GM19035 (cell line): ENCODE measurements at regions not wholly inside any gene's neighbourhood (a gene's known extent, or its start where the extent isn't known, plus 50 kb on each side); places are given as distances from the start of the nearest gene placed in this dataset.
"Not testable (repeated sequence)": the region's sequence is repeated elsewhere in the genome, so short reads cannot be mapped to it uniquely, and the experiment has no call there.

Source experiments
- ATAC-seq: cut with Tn5 transposase; IDR thresholded peaks from one replicate; pipeline ENCODE4 v1.9.1; 2021; ENCODE audit not compliant: unreplicated experiment

DNA sequence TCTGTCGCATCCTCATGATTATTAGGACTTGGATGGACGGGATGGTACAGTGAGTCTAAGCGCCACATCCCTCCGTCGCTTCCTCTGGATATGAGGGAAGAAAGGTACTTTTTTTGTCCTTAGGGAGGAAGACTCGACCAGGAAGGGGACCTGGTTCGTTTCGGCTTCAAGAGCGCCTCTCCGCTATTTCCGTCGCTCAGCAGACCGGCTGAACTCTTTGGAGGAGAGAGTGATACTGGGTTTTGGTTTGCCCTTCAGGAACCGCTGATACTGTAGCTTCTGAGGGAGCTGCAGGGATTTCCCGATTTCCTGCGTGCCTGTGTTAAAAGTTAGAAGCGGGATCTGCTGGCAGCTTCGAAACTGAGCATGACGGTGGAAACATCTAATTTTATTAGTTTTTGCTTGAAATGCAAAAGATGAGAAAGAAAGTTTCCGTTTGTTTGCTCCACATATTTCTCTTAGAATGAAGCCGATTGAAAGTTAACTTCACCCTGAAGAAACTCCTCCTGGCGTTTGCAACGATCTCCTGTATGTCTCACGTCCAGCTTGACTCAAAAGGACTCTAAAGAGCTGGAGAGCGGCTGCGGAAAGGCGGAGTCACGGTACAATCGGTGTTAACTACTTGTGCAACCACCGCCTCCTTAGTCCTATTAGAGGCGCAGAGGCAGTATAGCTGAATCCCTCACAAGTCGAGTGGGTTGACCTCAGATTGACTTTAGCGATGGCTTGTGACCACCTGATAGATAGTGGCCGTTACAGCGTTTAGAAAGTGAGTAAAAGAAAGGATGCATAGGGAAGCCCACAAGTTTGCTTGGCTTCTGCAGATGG, 129.4 kb downstream of the TRIM27 start:
- ATAC-seq, result no peak

GRCh38 chr6:28800647-28801046, 123.1 kb downstream of the TRIM27 start:
- ATAC-seq, result not testable (repeated sequence)

DNA sequence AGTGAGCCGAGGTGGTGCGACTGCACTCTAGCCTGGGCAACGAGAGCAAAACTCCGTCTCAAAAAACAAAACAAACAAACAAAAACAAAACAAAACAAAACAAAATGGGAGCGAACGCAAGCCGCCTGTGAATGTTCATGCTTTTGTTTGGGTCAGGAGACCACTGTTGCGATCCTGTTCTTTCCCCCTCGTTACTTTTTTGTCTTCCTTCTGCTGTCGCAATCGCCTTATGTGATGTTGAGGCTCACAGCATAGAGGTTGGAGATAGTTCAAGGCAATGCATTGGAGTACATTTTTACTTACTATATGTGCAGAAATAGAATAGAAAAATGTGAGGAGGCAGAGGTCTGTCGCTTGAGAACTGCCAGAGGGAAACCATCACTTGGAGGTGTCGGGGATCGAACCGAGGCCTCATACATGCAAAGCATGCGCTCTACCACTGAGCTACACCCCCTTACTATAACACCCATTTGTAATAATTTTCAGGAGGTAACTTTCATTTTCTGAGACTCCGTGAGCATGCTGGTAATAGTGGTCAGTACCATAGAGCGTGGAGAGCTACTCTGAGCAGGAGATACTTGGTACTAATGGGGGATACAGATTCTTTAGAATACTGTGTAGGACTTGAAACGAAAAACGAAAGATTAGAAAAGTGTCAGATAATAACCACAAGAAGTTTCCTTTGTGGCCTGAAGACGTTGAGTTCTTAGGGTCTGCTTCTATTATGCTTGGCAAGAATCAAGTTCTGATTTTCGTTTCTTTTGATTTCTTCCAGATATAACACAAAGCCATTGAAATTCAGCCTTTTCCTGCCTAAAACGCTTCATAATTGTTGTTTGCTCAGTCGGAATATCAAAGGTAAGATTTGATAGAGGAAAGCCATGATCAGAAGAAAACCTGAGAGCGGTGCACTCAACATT, 121.1 kb downstream of the TRIM27 start:
- no peak for ATAC-seq

- no peak for ATAC-seq
Observed at GRCh38 chr6:28803337-28803709, 120.5 kb downstream of the TRIM27 start.

GRCh38 chr6:28807682-28808280, 116.0 kb downstream of the TRIM27 start:
- ATAC-seq, result no peak

DNA sequence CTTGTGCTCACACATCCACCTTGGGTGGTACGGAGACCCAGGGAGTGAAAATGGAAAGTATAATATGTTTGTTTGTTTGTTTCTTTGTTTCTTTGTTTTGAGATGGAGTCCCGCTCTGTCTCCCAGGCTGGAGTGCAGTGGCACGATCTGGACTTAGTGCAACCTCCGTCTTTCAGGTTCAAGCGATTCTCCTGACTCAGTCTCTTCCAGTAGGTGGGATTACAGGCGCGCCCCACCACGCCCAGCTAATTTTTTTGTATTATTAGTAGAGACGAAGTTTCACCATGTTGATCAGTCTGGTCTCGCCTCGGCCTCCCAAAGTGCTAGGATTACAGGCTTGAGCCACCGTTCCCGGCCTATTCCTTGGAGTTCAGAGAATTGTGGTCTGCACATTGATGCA, 115.4 kb downstream of the TRIM27 start:
- ATAC-seq, result no peak

GRCh38 chr6:28809947-28810658, 113.7 kb downstream of the TRIM27 start:
- ATAC-seq, result no peak

DNA sequence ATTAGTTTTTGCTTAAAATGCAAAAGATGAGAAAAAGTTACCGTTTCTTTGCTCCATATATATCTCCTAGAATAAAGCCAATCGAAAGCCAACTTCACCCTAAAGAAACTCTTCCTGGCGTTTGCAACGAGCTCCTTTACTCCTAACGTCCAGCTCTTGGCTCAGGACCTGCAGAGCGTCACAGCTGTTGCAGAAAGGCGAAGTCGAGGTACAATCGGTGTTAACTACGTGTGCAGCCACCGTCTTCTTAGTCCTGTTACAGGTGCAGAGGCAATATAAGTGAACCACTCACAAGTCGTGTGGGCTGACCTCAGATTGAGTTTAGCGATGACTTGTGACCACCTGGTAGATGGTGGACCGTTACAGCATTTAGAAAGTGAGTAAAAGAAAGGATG, 113.1 kb downstream of the TRIM27 start:
- no peak for ATAC-seq

- no peak for ATAC-seq
Observed at GRCh38 chr6:28811873-28812272, 111.9 kb downstream of the TRIM27 start.

DNA sequence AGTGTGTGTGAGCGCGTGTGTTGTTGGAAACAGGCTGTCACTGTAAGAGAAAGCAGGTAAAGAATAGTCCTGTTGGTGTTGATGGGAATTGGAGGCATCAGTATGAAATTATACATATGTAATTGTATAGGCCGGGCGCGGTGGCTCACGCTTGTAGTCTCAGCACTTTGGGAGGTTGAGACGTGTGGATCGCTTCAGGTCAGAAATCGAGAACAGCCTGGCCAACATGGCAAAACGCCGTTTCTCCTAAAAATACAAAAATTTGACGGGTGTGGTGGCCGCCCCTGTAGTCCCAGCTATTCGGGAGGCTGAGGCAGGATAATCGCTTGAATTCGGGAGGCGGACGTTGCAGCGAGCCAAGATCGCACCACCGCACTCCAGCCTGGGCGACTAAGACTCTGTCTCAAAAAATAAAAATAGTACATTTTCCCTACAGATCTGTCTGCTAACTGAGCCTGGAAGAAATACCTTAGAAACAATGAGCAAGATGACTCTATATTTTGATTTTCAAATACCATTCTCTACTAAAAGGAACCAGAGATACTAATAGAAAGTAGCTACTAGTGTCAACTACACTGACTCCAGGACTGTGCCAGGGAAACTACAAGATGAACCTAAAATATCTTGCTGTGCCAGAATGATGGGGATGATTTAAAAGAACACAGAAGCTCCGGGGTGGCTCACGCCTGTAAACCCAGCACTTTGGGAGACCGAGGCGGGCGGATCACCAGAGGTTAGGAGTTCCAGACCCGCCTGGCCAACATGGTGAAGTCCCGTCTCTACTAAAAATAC, 110.8 kb downstream of the TRIM27 start:
- ATAC-seq, result no peak

DNA sequence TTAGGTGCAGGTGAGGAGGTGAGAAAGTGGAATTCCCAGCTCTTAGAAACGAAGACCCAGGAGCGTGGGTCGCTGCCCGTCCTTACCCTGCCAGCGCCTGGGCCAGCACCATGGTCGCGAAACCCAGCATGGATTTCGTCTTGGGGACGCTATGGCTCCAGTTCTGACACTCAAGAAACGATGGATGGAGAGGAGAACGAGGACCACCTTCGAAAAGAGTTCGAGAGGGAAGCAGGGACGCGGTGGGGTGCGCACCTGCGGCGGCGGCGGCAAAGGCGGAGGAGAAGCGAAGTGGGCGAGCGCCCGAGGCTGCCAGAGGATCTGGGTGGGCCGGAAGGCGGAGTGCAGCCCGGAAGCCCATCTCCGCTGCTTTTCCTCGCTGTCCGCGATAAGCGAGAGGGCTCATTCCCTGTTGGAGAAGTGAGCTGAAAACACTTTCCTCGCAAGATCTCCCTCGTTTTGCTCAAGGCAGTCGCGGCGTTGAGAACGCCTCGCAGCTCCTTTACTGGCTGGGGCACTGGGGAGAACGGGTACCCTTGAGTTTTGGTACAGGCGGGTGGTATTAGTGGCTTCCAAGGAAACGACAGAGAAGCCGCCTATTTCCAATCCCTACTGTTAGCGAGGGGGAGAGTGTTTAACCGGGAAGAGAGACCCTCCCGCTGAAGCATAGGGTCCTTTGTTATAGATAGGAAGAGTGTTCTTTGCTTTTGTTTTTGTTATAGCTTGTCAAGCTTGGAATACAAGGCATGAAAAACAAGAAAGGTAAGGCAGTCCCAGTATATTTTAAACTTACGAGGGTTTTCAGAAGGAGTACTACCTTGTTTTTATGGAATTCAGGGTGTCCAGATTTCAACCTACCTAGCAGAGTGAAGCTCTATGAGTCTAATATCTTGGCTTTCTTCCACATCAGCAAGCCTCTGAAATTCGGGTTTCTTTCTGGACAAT, 109.5 kb downstream of the TRIM27 start:
- no peak for ATAC-seq

GRCh38 chr6:28816339-28816908, 107.4 kb downstream of the TRIM27 start:
- ATAC-seq, result no peak

GRCh38 chr6:28816909-28817807, 106.6 kb downstream of the TRIM27 start:
- no peak for ATAC-seq

DNA sequence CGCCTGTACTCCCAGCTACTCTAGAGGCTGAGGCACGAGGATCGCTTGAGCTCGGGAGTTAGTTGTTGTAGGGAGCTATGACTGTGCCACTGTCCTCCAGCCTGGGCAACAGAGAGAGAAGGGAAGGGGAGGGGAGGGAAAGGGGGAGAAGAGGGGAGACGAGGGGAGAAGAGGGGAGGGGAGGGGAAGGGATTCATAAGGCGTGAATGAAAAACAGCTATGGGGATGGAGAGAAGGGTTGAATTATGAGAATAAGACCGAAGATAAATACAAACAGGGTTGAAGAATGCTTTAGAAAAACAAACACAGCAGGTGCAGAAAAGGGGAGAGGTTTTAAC, 106.0 kb downstream of the TRIM27 start:
- no peak for ATAC-seq

DNA sequence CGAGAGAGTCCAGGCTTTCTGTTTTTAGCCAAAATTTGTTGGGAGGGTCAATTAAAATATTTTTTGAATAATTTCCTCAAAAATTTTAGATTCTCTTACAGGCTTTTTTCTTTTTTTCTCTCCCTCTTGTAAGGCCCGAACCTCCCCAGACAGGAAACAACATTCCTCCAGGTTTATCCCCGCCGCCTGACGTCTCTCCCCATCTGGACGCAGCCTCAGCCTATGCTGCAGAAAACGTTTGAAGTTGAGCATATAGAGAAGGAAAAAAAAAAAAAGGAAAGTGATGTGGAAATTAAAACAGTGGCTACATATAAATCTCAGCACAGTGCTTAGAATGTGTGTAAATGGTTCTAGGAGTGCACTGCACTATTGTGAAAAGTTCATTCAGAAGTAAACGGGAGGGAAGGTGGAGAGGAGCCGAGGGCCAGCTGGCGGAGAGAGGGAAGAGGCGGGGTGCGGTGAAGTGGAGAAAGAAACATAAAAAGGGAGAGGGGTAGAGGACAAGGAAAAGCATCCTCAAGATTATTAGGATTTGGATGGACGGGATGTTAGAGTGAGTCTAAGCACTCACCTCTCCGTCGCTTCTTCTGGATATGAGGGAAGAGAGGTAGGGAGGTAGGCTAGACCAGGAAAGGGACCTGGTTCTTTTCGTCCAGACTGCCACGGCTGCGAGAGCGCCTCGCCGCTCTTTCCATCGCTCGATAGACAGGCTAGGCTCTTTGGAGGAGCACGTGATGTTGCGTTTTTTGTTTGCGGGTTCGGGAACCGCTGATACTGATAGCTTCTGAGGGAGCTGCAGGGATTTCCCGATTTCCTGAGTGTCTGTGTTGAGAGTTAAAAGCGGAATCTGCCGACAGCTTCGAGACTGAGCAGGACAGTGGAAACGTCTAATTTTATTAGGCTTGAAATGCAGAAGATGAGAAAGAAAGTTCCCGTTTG, 98.7 kb downstream of the TRIM27 start:
- no peak for ATAC-seq

GRCh38 chr6:28825732-28826293, 98.0 kb downstream of the TRIM27 start:
- ATAC-seq, result no peak
